ENCODE measurements at regions not wholly inside any gene's neighbourhood (a gene's known extent, or its start where the extent isn't known, plus 50 kb on each side); places are given as distances from the start of the nearest gene placed in this dataset.
"Not testable (repeated sequence)": the region's sequence is repeated elsewhere in the genome, so short reads cannot be mapped to it uniquely, and the experiment has no call there.

- no peak for DNase-seq
Measured at GRCh38 chr5:91639744-91640143, 256.6 kb upstream of the ARRDC3 start.

GRCh38 chr5:91638010-91638409, 254.9 kb upstream of the ARRDC3 start:
- DNase-seq, result no peak

- no peak for DNase-seq
Measured at GRCh38 chr5:91635950-91636734, 253.0 kb upstream of the ARRDC3 start.

GRCh38 chr5:91632871-91633270, 249.8 kb upstream of the ARRDC3 start:
- DNase-seq, result no peak

- no peak for DNase-seq
Measured at GRCh38 chr5:91611746-91612145, 228.6 kb upstream of the ARRDC3 start.

- no peak for DNase-seq
Measured at GRCh38 chr5:91607675-91608074, 224.6 kb upstream of the ARRDC3 start.

- DNase-seq, result no peak
Measured at GRCh38 chr5:91599863-91600262, 216.7 kb upstream of the ARRDC3 start.

GRCh38 chr5:91598216-91598615, 215.1 kb upstream of the ARRDC3 start:
- no peak for DNase-seq

GRCh38 chr5:91595424-91595823, 212.3 kb upstream of the ARRDC3 start:
- DNase-seq, result no peak

- no peak for DNase-seq
Measured at GRCh38 chr5:91591076-91591475, 208.0 kb upstream of the ARRDC3 start.

- no peak for DNase-seq
Measured at GRCh38 chr5:91586232-91586631, 203.1 kb upstream of the ARRDC3 start.

GRCh38 chr5:91584352-91584751, 201.2 kb upstream of the ARRDC3 start:
- no peak for DNase-seq

GRCh38 chr5:91566012-91566411, 182.9 kb upstream of the ARRDC3 start:
- not testable (repeated sequence) for DNase-seq

GRCh38 chr5:91562922-91563321, 179.8 kb upstream of the ARRDC3 start:
- no peak for DNase-seq

GRCh38 chr5:91541696-91542095, 158.6 kb upstream of the ARRDC3 start:
- no peak for DNase-seq

GRCh38 chr5:91538179-91538578, 155.1 kb upstream of the ARRDC3 start:
- DNase-seq, result no peak

- DNase-seq, result no peak
Measured at GRCh38 chr5:91535499-91535898, 152.4 kb upstream of the ARRDC3 start.

GRCh38 chr5:91534332-91534731, 151.2 kb upstream of the ARRDC3 start:
- DNase-seq, result no peak

- no peak for DNase-seq
Measured at GRCh38 chr5:91532779-91533178, 149.7 kb upstream of the ARRDC3 start.

- no peak for DNase-seq
Measured at GRCh38 chr5:91532281-91532680, 149.2 kb upstream of the ARRDC3 start.

GRCh38 chr5:91528831-91529230, 145.7 kb upstream of the ARRDC3 start:
- DNase-seq, result no peak

GRCh38 chr5:91521785-91522184, 138.7 kb upstream of the ARRDC3 start:
- DNase-seq, result no peak

GRCh38 chr5:91521334-91521733, 138.2 kb upstream of the ARRDC3 start:
- no peak for DNase-seq

GRCh38 chr5:91514400-91514799, 131.3 kb upstream of the ARRDC3 start:
- DNase-seq, result no peak

- no peak for DNase-seq
Measured at GRCh38 chr5:91503321-91503720, 120.2 kb upstream of the ARRDC3 start.
